ENCODE measurements at regions not wholly inside any gene's neighbourhood (a gene's known extent, or its start where the extent isn't known, plus 50 kb on each side); places are given as distances from the start of the nearest gene placed in this dataset.

DNA sequence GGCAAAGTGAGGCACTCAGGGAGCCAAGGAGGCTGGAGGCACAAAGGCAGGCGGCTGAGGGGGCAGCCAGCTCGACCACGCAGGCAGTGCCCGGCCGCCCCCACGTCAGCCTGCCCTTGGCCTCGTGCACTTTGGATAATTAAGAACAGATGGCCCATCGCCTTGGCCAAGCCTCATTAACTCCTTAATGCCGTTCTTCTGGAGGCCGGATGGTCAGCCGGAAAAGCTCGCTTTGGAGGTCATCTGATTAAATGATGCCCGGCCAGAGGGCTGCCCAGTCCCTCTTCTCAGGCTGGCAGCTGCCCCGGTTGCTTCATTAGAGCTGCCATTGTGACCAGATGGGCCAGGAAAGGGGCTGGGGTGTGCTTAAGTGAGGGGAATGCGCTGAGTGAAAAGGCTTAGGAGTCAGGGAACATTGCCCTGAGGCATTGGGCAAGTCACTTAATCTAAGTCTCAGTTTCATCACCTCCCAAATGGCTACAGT, 364.0 kb downstream of the NPIPA8 start:
- Mint-ChIP-seq H3K9me3 (peaks cover 4% of the 10 kb centered on the region), H3K36me3 (no peaks in the 10 kb centered on the region), H3K27ac (peak overlapping the region; percentile 28), H3K4me3 (no peak overlapping the region), H3K27me3 (peaks cover 17% of the 10 kb centered on the region), H3K4me1 (ENCODE audit: unreplicated experiment) (peaks cover 20% of the 10 kb centered on the region)
- no peak for DNase-seq (ENCODE audit: extremely low spot score, unreplicated experiment)
- no peak for TF ChIP-seq CTCF (conservative IDR thresholded peaks at IDR 0.05)

GRCh38 chr16:17970816-17971331, 365.7 kb downstream of the NPIPA8 start:
- no peaks in the 10 kb centered on the region for H3K36me3 Mint-ChIP-seq
- H3K4me1 Mint-ChIP-seq (ENCODE audit: unreplicated experiment): peaks cover 23% of the 10 kb centered on the region
- peaks cover 11% of the 10 kb centered on the region for H3K27me3 Mint-ChIP-seq

GRCh38 chr16:17970157-17970765, 366.3 kb downstream of the NPIPA8 start:
- H3K36me3 Mint-ChIP-seq: no peaks in the 10 kb centered on the region
- no peak overlapping the region for H3K27ac Mint-ChIP-seq
- peaks cover 7% of the 10 kb centered on the region for H3K27me3 Mint-ChIP-seq
- no peak for TF ChIP-seq CTCF (conservative IDR thresholded peaks at IDR 0.05)
- peaks cover 8% of the 10 kb centered on the region for H3K9me3 Mint-ChIP-seq
- no peak for DNase-seq (ENCODE audit: extremely low spot score, unreplicated experiment)
- H3K4me1 Mint-ChIP-seq (ENCODE audit: unreplicated experiment): peaks cover 26% of the 10 kb centered on the region
- no peak overlapping the region for H3K4me3 Mint-ChIP-seq

More at GRCh38 chr16:17970816-17971331, 365.7 kb downstream of the NPIPA8 start:
- peak; percentile 45 for TF ChIP-seq CTCF (conservative IDR thresholded peaks at IDR 0.05)
- H3K9me3 Mint-ChIP-seq: peaks cover 8% of the 10 kb centered on the region
- DNase-seq (ENCODE audit: extremely low spot score, unreplicated experiment): no peak
- H3K4me3 Mint-ChIP-seq: no peak overlapping the region
- peak overlapping the region; percentile 39 for H3K27ac Mint-ChIP-seq

DNA sequence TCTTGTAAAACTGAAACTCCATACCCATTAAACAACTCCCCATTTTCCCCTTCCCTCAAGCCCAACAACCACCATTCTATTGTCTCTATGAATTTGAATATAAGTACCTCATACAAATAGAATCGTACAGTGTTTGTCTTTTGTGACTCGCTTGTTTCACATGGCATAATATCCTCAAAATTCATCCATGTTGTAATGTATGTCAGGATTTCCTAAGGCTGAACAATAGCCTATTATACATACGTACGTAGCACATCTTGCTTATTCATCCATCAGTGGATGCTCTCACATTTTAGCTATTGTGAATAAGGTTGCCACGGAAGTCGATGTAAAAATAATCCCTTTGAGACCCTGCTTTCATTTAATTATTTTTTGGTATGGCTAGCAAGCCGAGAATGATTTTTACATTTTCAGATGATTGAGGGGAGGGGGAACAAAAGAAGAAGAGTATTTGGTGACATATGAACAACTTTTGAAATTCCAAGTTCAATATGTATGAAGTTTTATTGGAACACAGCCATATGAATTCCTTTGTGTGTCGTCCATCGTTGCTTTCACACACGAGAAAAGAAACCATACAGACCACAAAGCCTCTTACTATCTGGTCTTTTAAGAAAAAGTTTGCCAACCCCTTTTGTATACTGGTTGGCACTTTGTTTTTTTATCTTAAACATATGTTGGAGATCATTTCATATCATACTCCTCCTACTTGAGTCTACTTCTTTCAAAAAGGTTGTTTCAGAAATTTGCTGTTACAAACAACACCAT, 371.2 kb downstream of the NPIPA8 start:
- no peaks in the 10 kb centered on the region for H3K27me3 Mint-ChIP-seq
- DNase-seq (ENCODE audit: extremely low spot score, unreplicated experiment): no peak
- H3K4me1 Mint-ChIP-seq (ENCODE audit: unreplicated experiment): peaks cover 34% of the 10 kb centered on the region
- H3K27ac Mint-ChIP-seq: peak overlapping the region; percentile 39
- H3K9me3 Mint-ChIP-seq: peaks cover 22% of the 10 kb centered on the region
- no peak for TF ChIP-seq CTCF (conservative IDR thresholded peaks at IDR 0.05)
- no peak overlapping the region for H3K4me3 Mint-ChIP-seq
- H3K36me3 Mint-ChIP-seq: no peaks in the 10 kb centered on the region

- Mint-ChIP-seq H3K4me1 (ENCODE audit: unreplicated experiment) (peaks cover 32% of the 10 kb centered on the region), H3K9me3 (peaks cover 22% of the 10 kb centered on the region), H3K27ac (peak overlapping the region; percentile 75), H3K4me3 (peak overlapping the region; percentile 24), H3K36me3 (no peaks in the 10 kb centered on the region), H3K27me3 (no peaks in the 10 kb centered on the region)
- DNase-seq (ENCODE audit: extremely low spot score, unreplicated experiment): no peak
- TF ChIP-seq CTCF (conservative IDR thresholded peaks at IDR 0.05): no peak
Observed at GRCh38 chr16:17964196-17964595, 372.3 kb downstream of the NPIPA8 start.

Measured in type B pancreatic cell (in vitro differentiated cells).